OCI-LY3 (cell line): ENCODE measurements at regions not wholly inside any gene's neighbourhood (a gene's known extent, or its start where the extent isn't known, plus 50 kb on each side); places are given as distances from the start of the nearest gene placed in this dataset.

Source experiments
- H2AFZ ChIP-seq: fragments of 200-600, 300-600 bp; shearing (Covaris generic); 2 replicates; pipeline ENCODE4 v1.6.0; 2014; ENCODE audit warnings: antibody characterized with exemption, low read depth, low read length
- H3K27ac ChIP-seq: fragments of 200-600, 300-600 bp; sonication (generic); 2 replicates; pipeline ENCODE4 v1.5.1; 2014; ENCODE audit warnings: mild to moderate bottlenecking, low read length, moderate library complexity, mixed read lengths
- H3K27me3 ChIP-seq: fragments of 200-600, 300-600 bp; sonication (generic); 2 replicates; pipeline ENCODE4 v1.6.1; 2014; ENCODE audit warnings: low read depth, low read length, mixed read lengths
- H3K36me3 ChIP-seq: fragments of 200-600, 300-600 bp; sonication (generic); replicated peaks from 2 replicates; pipeline ENCODE3; 2014; ENCODE audit warnings: low read depth, low read length, mixed read lengths
- H3K4me1 ChIP-seq: fragments of 300-600, 200-600 bp; sonication (generic); 2 replicates; pipeline ENCODE4 v1.6.1; 2014; ENCODE audit warnings: low read length, mixed read lengths
- H3K4me2 ChIP-seq: fragments of 200-600, 300-600 bp; sonication (generic); 2 replicates; pipeline ENCODE4 v1.6.1; 2014; ENCODE audit warnings: low read length, mixed read lengths
- H3K4me3 ChIP-seq: fragments of 300-600, 200-600 bp; sonication (generic); 2 replicates; pipeline ENCODE4 v1.5.1; 2014; ENCODE audit warnings: antibody characterized with exemption, mild to moderate bottlenecking, low read length, moderate library complexity
- H3K79me2 ChIP-seq: fragments of 300-600, 200-600 bp; shearing (Covaris generic); 2 replicates; pipeline ENCODE4 v1.6.1; 2014; ENCODE audit warnings: mild to moderate bottlenecking, low read length, mixed read lengths
- H3K9ac ChIP-seq: fragments of 300-600, 200-600 bp; shearing (Covaris generic); 2 replicates; pipeline ENCODE4 v1.6.0; 2014; ENCODE audit warnings: mild to moderate bottlenecking, low read length, moderate library complexity
- H3K9me3 ChIP-seq: fragments of 200-600, 300-600 bp; shearing (Covaris generic); 2 replicates; pipeline ENCODE4 v1.6.1; 2014; ENCODE audit warnings: low read length, mixed read lengths; ENCODE audit not compliant: insufficient read depth
- H4K20me1 ChIP-seq: fragments of 200-600, 300-600 bp; sonication (generic); 2 replicates; pipeline ENCODE4 v1.6.1; 2016; ENCODE audit warnings: low read length, mixed read lengths; ENCODE audit not compliant: insufficient read depth
- CTCF ChIP-seq: fragments of 200-600, 300-600 bp; sonication (generic); IDR thresholded peaks from 2 replicates; pipeline ENCODE4 v1.5.1; 2014; ENCODE audit warnings: antibody characterized with exemption, low read length, low read depth
- EZH2phosphoT487 ChIP-seq: fragments of 200-600 bp; shearing (Covaris generic); IDR thresholded peaks from 2 replicates; pipeline ENCODE4 v1.6.1; 2018; ENCODE audit warnings: antibody characterized with exemption, mixed run types, low read depth

GRCh38 chr6:170211404-170212025 is 79.4 kb downstream of the DLL1 start:
- Histone ChIP-seq H3K4me1 (no peaks in the 10 kb centered on the region), H3K4me2 (no peak overlapping the region), H3K4me3 (no peak overlapping the region), H3K79me2 (no peaks in the 10 kb centered on the region), H3K9me3 (no peaks in the 10 kb centered on the region), H3K9ac (no peak overlapping the region), H3K27ac (no peak overlapping the region), H2AFZ (no peak overlapping the region), H4K20me1 (no peaks in the 10 kb centered on the region), H3K36me3 (no peaks in the 10 kb centered on the region), H3K27me3 (no peaks in the 10 kb centered on the region)
- TF ChIP-seq EZH2phosphoT487, result no peak

- TF ChIP-seq CTCF (no peak), EZH2phosphoT487 (no peak)
- H4K20me1 ChIP-seq, result no peaks in the 10 kb centered on the region
- no peaks in the 10 kb centered on the region for H3K36me3 ChIP-seq
- no peak overlapping the region for H2AFZ ChIP-seq
- H3K9ac ChIP-seq, result no peak overlapping the region
- no peak overlapping the region for H3K4me3 ChIP-seq
- no peak overlapping the region for H3K27ac ChIP-seq
- no peaks in the 10 kb centered on the region for H3K9me3 ChIP-seq
- no peaks in the 10 kb centered on the region for H3K4me1 ChIP-seq
- H3K27me3 ChIP-seq, result no peaks in the 10 kb centered on the region
- H3K4me2 ChIP-seq, result no peak overlapping the region
- H3K79me2 ChIP-seq, result no peaks in the 10 kb centered on the region
Observed at GRCh38 chr6:170210651-170211403, 80.1 kb downstream of the DLL1 start.

GRCh38 chr6:170210026-170210390 is 80.9 kb downstream of the DLL1 start:
- Histone ChIP-seq H3K4me1 (no peaks in the 10 kb centered on the region), H4K20me1 (no peaks in the 10 kb centered on the region), H3K79me2 (no peaks in the 10 kb centered on the region), H3K36me3 (no peaks in the 10 kb centered on the region), H2AFZ (no peak overlapping the region), H3K9ac (no peak overlapping the region), H3K27me3 (no peaks in the 10 kb centered on the region), H3K4me2 (no peak overlapping the region), H3K27ac (no peak overlapping the region), H3K9me3 (no peaks in the 10 kb centered on the region), H3K4me3 (no peak overlapping the region)
- TF ChIP-seq CTCF (no peak), EZH2phosphoT487 (no peak)

- H3K36me3 ChIP-seq, result no peaks in the 10 kb centered on the region
- no peak overlapping the region for H2AFZ ChIP-seq
- TF ChIP-seq EZH2phosphoT487 (no peak), CTCF (no peak)
- no peaks in the 10 kb centered on the region for H3K4me1 ChIP-seq
- no peaks in the 10 kb centered on the region for H3K79me2 ChIP-seq
- H3K4me2 ChIP-seq, result no peak overlapping the region
- no peak overlapping the region for H3K9ac ChIP-seq
- no peak overlapping the region for H3K27ac ChIP-seq
- H4K20me1 ChIP-seq, result no peaks in the 10 kb centered on the region
- H3K27me3 ChIP-seq, result no peaks in the 10 kb centered on the region
- no peak overlapping the region for H3K4me3 ChIP-seq
- no peaks in the 10 kb centered on the region for H3K9me3 ChIP-seq
Observed at GRCh38 chr6:170209354-170210025, 81.4 kb downstream of the DLL1 start.
